ENCODE measurements at regions not wholly inside any gene's neighbourhood (a gene's known extent, or its start where the extent isn't known, plus 50 kb on each side); places are given as distances from the start of the nearest gene placed in this dataset.

GRCh38 chr10:54961040-54961439 is 160.0 kb upstream of the PCDH15 start:
- POLR2A ChIA-PET (ENCODE audit: unreplicated experiment) = no interaction called here
- no peaks in the 10 kb centered on the region for H3K36me3 ChIP-seq (ENCODE audit: low read depth, low read length)
- DNase-seq (no peak), ATAC-seq (no peak)
- CTCF ChIA-PET = no interaction called here
- H3K9me3 ChIP-seq (ENCODE audit: low read length) = no peaks in the 10 kb centered on the region; the same call in 1 of the 2 replicates
- no peaks in the 10 kb centered on the region for H3K27me3 ChIP-seq (ENCODE audit: low read length)
- H3K4me2 ChIP-seq (ENCODE audit: low read length) = no peak overlapping the region
- TF ChIP-seq CTCF (conservative IDR thresholded peaks at IDR 0.05; ENCODE audit: low read depth, low read length) (no peak), EZH2phosphoT487 (IDR thresholded peaks at IDR 0.05; ENCODE audit: borderline replicate concordance, low read length) (no peak), EZH2 (IDR thresholded peaks at IDR 0.05; ENCODE audit: low read length, unreplicated experiment) (no peak)
- H3F3A ChIP-seq (ENCODE audit: low read length, unreplicated experiment) = no peaks in the 10 kb centered on the region
- no peak overlapping the region for H3K4me3 ChIP-seq (ENCODE audit: low read length)
- H3K9ac ChIP-seq (ENCODE audit: low read length) = no peak overlapping the region
- H3K4me1 ChIP-seq (ENCODE audit: insufficient read depth, low read length) = no peaks in the 10 kb centered on the region
- H4K20me1 ChIP-seq (ENCODE audit: low read length) = no peaks in the 10 kb centered on the region
- no peaks in the 10 kb centered on the region for H3K79me2 ChIP-seq (ENCODE audit: low read length)
- no TSS peak for BruUV-seq (replicated peaks)
- H3K9me2 ChIP-seq (replicated peaks; ENCODE audit: low read length) = no peaks in the 10 kb centered on the region
- H3K27ac ChIP-seq (ENCODE audit: low read length) = no peak overlapping the region
- intact Hi-C loops (cut with micrococcal nuclease) = no loop called here
- no peak overlapping the region for H2AFZ ChIP-seq (ENCODE audit: low read length)

- Histone ChIP-seq H3K79me2 (ENCODE audit: low read length) (no peaks in the 10 kb centered on the region), H3K9me2 (replicated peaks; ENCODE audit: low read length) (no peaks in the 10 kb centered on the region), H3K4me3 (ENCODE audit: low read length) (no peak overlapping the region), H3K36me3 (ENCODE audit: low read depth, low read length) (no peaks in the 10 kb centered on the region), H3F3A (ENCODE audit: low read length, unreplicated experiment) (no peaks in the 10 kb centered on the region), H4K20me1 (ENCODE audit: low read length) (no peaks in the 10 kb centered on the region), H3K27ac (ENCODE audit: low read length) (no peak overlapping the region), H3K9ac (ENCODE audit: low read length) (no peak overlapping the region), H3K9me3 (ENCODE audit: low read length) (no peaks in the 10 kb centered on the region; the same call in 1 of the 2 replicates), H2AFZ (ENCODE audit: low read length) (no peak overlapping the region), H3K27me3 (ENCODE audit: low read length) (no peaks in the 10 kb centered on the region), H3K4me1 (ENCODE audit: insufficient read depth, low read length) (no peaks in the 10 kb centered on the region), H3K4me2 (ENCODE audit: low read length) (no peak overlapping the region)
- POLR2A ChIA-PET (ENCODE audit: unreplicated experiment) = no interaction called here
- intact Hi-C loops (cut with micrococcal nuclease) = no loop called here
- TF ChIP-seq CTCF (conservative IDR thresholded peaks at IDR 0.05; ENCODE audit: low read depth, low read length) = no peak
- TF ChIP-seq EZH2phosphoT487 (IDR thresholded peaks at IDR 0.05; ENCODE audit: borderline replicate concordance, low read length) = no peak
- TF ChIP-seq EZH2 (IDR thresholded peaks at IDR 0.05; ENCODE audit: low read length, unreplicated experiment) = no peak
- DNase-seq = peak; percentile 37
- BruUV-seq (replicated peaks) = no TSS peak
- ATAC-seq = peak; percentile 99
- CTCF ChIA-PET = no interaction called here
These were observed 157.8 kb upstream of the PCDH15 start for GRCh38 chr10:54958844-54959243.

- TF ChIP-seq EZH2 (IDR thresholded peaks at IDR 0.05; ENCODE audit: low read length, unreplicated experiment) (no peak), EZH2phosphoT487 (IDR thresholded peaks at IDR 0.05; ENCODE audit: borderline replicate concordance, low read length) (no peak), CTCF (conservative IDR thresholded peaks at IDR 0.05; ENCODE audit: low read depth, low read length) (no peak)
- intact Hi-C loops (cut with micrococcal nuclease) = loop anchor here (5.0 to 10.0 kb wide), 2 partner anchors 50 to 813 kb away; no protein-coding TSS in a partner anchor
- ChIA-PET POLR2A (ENCODE audit: unreplicated experiment) (no interaction called here), CTCF (no interaction called here)
- Histone ChIP-seq H2AFZ (ENCODE audit: low read length) (no peak overlapping the region), H3K4me3 (ENCODE audit: low read length) (no peak overlapping the region), H3K4me1 (ENCODE audit: insufficient read depth, low read length) (no peaks in the 10 kb centered on the region), H3K27ac (ENCODE audit: low read length) (no peak overlapping the region), H4K20me1 (ENCODE audit: low read length) (no peaks in the 10 kb centered on the region), H3F3A (ENCODE audit: low read length, unreplicated experiment) (no peaks in the 10 kb centered on the region), H3K36me3 (ENCODE audit: low read depth, low read length) (no peaks in the 10 kb centered on the region), H3K4me2 (ENCODE audit: low read length) (no peak overlapping the region), H3K9me3 (ENCODE audit: low read length) (no peaks in the 10 kb centered on the region), H3K9ac (ENCODE audit: low read length) (no peak overlapping the region), H3K27me3 (ENCODE audit: low read length) (no peaks in the 10 kb centered on the region), H3K9me2 (replicated peaks; ENCODE audit: low read length) (no peaks in the 10 kb centered on the region), H3K79me2 (ENCODE audit: low read length) (no peaks in the 10 kb centered on the region)
- BruUV-seq (replicated peaks) = no TSS peak
- no peak for DNase-seq
- no peak for ATAC-seq
These were observed 146.6 kb upstream of the PCDH15 start for GRCh38 chr10:54947605-54948004.
